ENCODE measurements at regions not wholly inside any gene's neighbourhood (a gene's known extent, or its start where the extent isn't known, plus 50 kb on each side); places are given as distances from the start of the nearest gene placed in this dataset.
"Not testable (repeated sequence)": the region's sequence is repeated elsewhere in the genome, so short reads cannot be mapped to it uniquely, and the experiment has no call there.

- DNase-seq (ENCODE audit: extremely low read depth, low read depth): no peak
- no peak for TF ChIP-seq CTCF (IDR thresholded peaks at IDR 0.05; ENCODE audit: low read depth, low read length)
Measured at GRCh38 chr2:236998236-236998635, 87.5 kb upstream of the COPS8 start.

- DNase-seq (ENCODE audit: extremely low read depth, low read depth): no peak
- no peak for TF ChIP-seq CTCF (IDR thresholded peaks at IDR 0.05; ENCODE audit: low read depth, low read length)
Measured at GRCh38 chr2:236998758-236999157, 86.9 kb upstream of the COPS8 start.

- TF ChIP-seq CTCF (IDR thresholded peaks at IDR 0.05; ENCODE audit: low read depth, low read length): no peak
- no peak for DNase-seq (ENCODE audit: extremely low read depth, low read depth)
Measured at GRCh38 chr2:237000481-237000880, 85.2 kb upstream of the COPS8 start.

- DNase-seq (ENCODE audit: extremely low read depth, low read depth): not testable (repeated sequence)
Measured at GRCh38 chr2:237005341-237005740, 80.3 kb upstream of the COPS8 start.

- TF ChIP-seq CTCF (IDR thresholded peaks at IDR 0.05; ENCODE audit: low read depth, low read length): no peak
- DNase-seq (ENCODE audit: extremely low read depth, low read depth): no peak
Measured at GRCh38 chr2:237011206-237011795, 74.4 kb upstream of the COPS8 start.

GRCh38 chr2:237012004-237012403 lies 73.7 kb upstream of the COPS8 start:
- TF ChIP-seq CTCF (IDR thresholded peaks at IDR 0.05; ENCODE audit: low read depth, low read length): no peak
- no peak for DNase-seq (ENCODE audit: extremely low read depth, low read depth)

- DNase-seq (ENCODE audit: extremely low read depth, low read depth): no peak
- no peak for TF ChIP-seq CTCF (IDR thresholded peaks at IDR 0.05; ENCODE audit: low read depth, low read length)
Measured at GRCh38 chr2:237012577-237013267, 73.0 kb upstream of the COPS8 start.

All from AG09319 (cell line).